HUES64 (cell line): ENCODE measurements at regions not wholly inside any gene's neighbourhood (a gene's known extent, or its start where the extent isn't known, plus 50 kb on each side); places are given as distances from the start of the nearest gene placed in this dataset.
A peak's percentile ranks its signal among the peaks of the same experiment; 100 is the strongest.

Source experiments
- H3K27ac ChIP-seq: 2 replicates; pipeline ENCODE4 v1.7.0; 2013; ENCODE audit warnings: low read depth, low read length, inconsistent platforms
- H3K27me3 ChIP-seq: 2 replicates; pipeline ENCODE4 v1.6.1; 2013; ENCODE audit warnings: mild to moderate bottlenecking, low read length; ENCODE audit not compliant: insufficient read depth
- H3K36me3 ChIP-seq: 2 replicates; pipeline ENCODE4 v1.6.1; 2013; ENCODE audit warnings: mild to moderate bottlenecking, low read length; ENCODE audit not compliant: insufficient read depth
- H3K4me1 ChIP-seq: 2 replicates; pipeline ENCODE4 v1.6.1; 2013; ENCODE audit warnings: mild to moderate bottlenecking, low read length, moderate library complexity; ENCODE audit not compliant: insufficient read depth
- H3K4me3 ChIP-seq: 2 replicates; pipeline ENCODE4 v1.5.1; 2013; ENCODE audit warnings: mild to moderate bottlenecking, low read length, moderate library complexity
- H3K9ac ChIP-seq: 2 replicates; pipeline ENCODE4 v1.6.1; 2013; ENCODE audit warnings: mild to moderate bottlenecking, low read depth, low read length
- H3K9me3 ChIP-seq: 2 replicates; pipeline ENCODE4 v1.6.1; 2013; ENCODE audit warnings: low read depth, low read length; ENCODE audit not compliant: insufficient read depth
- WGBS: fragments of 150-250, 120-280 bp; methylation state at CpG from one replicate; pipeline ENCODE4 v1.1.7; 2013; ENCODE audit warnings: missing lambda C conversion rate; 5-methylcytosine and 5-hydroxymethylcytosine counted together

DNA sequence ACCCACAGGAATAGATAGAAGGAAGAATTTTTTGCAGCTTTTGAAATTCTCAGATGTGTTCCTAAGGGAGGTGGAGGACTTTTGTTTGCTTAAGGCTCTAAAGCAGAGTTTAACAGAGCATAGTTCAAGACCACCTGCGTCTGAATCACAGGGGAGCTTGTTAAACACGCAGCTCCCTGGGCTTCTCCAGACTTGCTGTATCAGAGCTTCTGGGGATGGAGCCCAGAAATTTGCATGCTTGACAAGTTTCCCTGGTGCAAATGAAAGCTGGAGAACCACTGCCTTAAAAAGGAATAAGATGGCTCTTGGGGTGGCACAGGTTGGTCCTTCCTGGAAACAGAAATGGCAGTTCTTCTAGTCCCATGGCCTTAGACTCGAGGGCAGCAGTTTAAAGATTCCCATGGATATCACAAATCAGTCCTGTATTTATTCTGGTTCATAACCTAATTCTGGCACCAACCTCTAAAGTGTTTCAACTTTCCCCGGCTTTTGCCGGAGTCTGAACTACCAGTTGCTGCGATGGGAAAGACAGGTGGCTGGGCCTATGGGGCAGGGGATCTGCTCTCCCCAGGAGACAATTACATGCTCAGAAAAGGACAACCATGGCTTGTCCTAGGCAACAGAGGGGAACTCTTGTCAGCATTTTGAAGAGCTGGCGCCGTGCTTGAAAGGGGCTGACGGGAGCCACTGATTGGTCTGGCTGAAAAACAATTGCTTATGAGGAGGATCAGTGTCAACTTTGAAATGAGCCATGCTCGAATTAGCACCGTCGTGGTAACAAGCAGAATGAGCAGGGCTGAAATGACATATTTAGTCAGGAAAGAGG lies 599.6 kb downstream of the CCDC171 start:
- peaks cover 3% of the 10 kb centered on the region; the same call in 1 of the 2 replicates for H3K4me1 ChIP-seq
- H3K27ac ChIP-seq: no peak overlapping the region
- whole genome bisulfite sequencing: 82% methylated on average over 12 of the region's 12 CpGs
- H3K36me3 ChIP-seq: no peaks in the 10 kb centered on the region
- peaks cover 30% of the 10 kb centered on the region for H3K27me3 ChIP-seq
- no peak overlapping the region for H3K4me3 ChIP-seq
- H3K9ac ChIP-seq: no peak overlapping the region
- H3K9me3 ChIP-seq: no peaks in the 10 kb centered on the region

- no peak overlapping the region for H3K9ac ChIP-seq
- H3K36me3 ChIP-seq: no peaks in the 10 kb centered on the region
- 97% methylated on average over 10 of the region's 11 CpGs for WGBS
- peaks cover 3% of the 10 kb centered on the region; the same call in 1 of the 2 replicates for H3K4me1 ChIP-seq
- no peak overlapping the region for H3K27ac ChIP-seq
- peaks cover 30% of the 10 kb centered on the region for H3K27me3 ChIP-seq
- no peak overlapping the region for H3K4me3 ChIP-seq
- H3K9me3 ChIP-seq: no peaks in the 10 kb centered on the region
Measured at GRCh38 chr9:16153221-16153620, 600.4 kb downstream of the CCDC171 start.

- H3K4me3 ChIP-seq: no peak overlapping the region
- 89% methylated on average over 2 of the region's 2 CpGs for WGBS
Measured at GRCh38 chr9:16153741-16154140, 600.9 kb downstream of the CCDC171 start.

DNA sequence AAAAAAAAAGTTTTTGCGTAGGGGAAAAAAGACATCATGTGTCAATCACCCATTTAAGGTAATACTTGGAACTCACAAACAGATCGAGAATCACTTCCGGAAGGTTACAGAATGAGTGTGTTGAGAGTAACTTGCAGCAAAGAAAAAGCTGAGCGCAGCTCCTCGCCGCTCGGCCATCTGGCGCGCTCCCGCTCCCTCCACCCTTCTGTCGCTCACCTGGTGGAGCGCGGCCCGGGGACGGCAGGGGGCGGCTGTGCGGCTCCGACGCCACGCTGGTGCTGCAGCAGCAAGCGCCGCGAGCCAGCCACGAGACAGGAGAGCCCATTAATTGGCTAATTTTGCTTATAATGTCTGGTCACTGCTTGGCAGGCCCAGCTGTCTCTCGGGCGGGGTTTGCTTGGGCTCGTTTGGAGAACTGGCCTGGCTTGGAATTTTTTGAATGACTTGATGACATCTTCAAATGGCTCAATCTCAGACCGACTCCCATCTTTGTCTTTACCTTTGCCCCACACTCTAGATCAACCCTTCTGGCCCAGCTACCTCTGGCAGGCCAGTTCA lies 601.8 kb downstream of the CCDC171 start:
- Histone ChIP-seq H3K27ac (no peak overlapping the region), H3K4me3 (peak overlapping the region; percentile 41), H3K9me3 (no peaks in the 10 kb centered on the region), H3K36me3 (no peaks in the 10 kb centered on the region), H3K4me1 (peaks cover 3% of the 10 kb centered on the region; the same call in 1 of the 2 replicates), H3K27me3 (peaks cover 30% of the 10 kb centered on the region), H3K9ac (no peak overlapping the region)
- WGBS: 6% methylated on average over 28 of the region's 28 CpGs

More at GRCh38 chr9:16153741-16154140, 600.9 kb downstream of the CCDC171 start:
- Histone ChIP-seq H3K9ac (no peak overlapping the region), H3K27ac (no peak overlapping the region), H3K4me1 (peaks cover 3% of the 10 kb centered on the region; the same call in 1 of the 2 replicates), H3K9me3 (no peaks in the 10 kb centered on the region), H3K36me3 (no peaks in the 10 kb centered on the region), H3K27me3 (peaks cover 30% of the 10 kb centered on the region)

DNA sequence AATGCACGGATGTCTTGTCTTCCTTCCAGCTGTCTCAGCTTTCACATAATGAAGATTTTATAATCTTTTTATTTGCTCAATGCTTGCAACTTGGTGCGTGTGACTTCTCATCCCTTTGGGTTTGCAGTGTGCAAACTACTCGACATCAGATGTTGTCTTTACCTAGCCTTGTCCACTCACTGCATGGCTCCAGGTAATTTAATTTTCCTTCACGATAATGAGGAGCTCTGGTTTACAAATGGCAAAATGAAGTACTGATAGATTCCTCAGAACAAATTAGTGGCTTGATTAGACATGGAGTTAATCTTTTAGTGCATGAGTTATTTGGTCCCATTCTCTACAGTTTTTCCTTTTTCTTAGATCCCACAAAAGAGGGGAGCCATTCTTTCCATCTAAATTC lies 603.0 kb downstream of the CCDC171 start:
- peaks cover 3% of the 10 kb centered on the region; the same call in 1 of the 2 replicates for H3K4me1 ChIP-seq
- H3K9ac ChIP-seq: no peak overlapping the region
- no peak overlapping the region for H3K4me3 ChIP-seq
- peaks cover 30% of the 10 kb centered on the region for H3K27me3 ChIP-seq
- H3K36me3 ChIP-seq: no peaks in the 10 kb centered on the region
- H3K27ac ChIP-seq: no peak overlapping the region
- 95% methylated on average over 4 of the region's 4 CpGs for WGBS
- H3K9me3 ChIP-seq: no peaks in the 10 kb centered on the region

DNA sequence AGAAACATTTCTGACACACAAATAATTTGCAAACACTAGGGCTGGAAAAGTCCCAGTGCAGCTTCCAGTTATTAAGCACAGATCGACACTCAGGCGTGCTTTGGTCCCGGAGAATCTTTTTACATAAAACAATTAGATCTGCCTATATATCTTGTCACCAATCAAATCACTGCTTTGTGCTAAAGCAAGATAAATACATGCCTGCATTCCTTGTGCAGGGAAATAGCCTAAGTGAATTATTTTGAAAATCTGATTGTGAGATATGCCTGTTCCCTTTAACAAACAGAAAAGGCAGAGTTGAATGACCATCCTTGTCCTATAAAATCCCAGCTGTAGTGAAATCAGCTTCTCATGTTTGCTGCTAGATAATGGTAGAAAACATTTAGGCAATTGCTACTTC lies 604.4 kb downstream of the CCDC171 start:
- Histone ChIP-seq H3K36me3 (no peaks in the 10 kb centered on the region), H3K4me3 (no peak overlapping the region)
- 92% methylated on average over 3 of the region's 3 CpGs for WGBS

DNA sequence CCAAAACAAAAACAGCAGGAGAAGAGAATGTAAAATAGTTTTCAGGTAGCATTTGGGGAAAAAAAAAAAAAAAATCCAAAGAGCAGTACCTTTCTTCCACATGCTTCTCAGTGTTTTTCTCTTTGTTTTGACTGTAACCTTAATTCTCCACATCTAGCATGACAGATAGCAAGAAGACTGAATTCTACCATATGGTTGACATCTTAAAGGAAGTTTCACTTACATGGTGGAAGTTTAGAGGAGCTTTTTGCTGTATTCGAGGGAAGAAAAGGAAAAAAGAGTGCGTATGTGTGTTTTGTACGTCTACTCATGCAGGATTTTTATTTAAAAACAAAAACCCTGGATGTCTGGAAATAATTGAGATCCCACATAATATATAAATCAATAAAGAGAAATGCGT lies 604.8 kb downstream of the CCDC171 start:
- H3K36me3 ChIP-seq: no peaks in the 10 kb centered on the region
- H3K27ac ChIP-seq: no peak overlapping the region
- H3K4me1 ChIP-seq: peaks cover 3% of the 10 kb centered on the region; the same call in 1 of the 2 replicates
- H3K27me3 ChIP-seq: peaks cover 30% of the 10 kb centered on the region
- no peak overlapping the region for H3K9ac ChIP-seq
- H3K4me3 ChIP-seq: no peak overlapping the region
- no peaks in the 10 kb centered on the region for H3K9me3 ChIP-seq
- WGBS: 100% methylated on average over 1 of the region's 4 CpGs

More for the DNA sequence above, 604.4 kb downstream of the CCDC171 start:
- Histone ChIP-seq H3K9me3 (no peaks in the 10 kb centered on the region), H3K9ac (no peak overlapping the region), H3K27ac (no peak overlapping the region), H3K27me3 (peaks cover 30% of the 10 kb centered on the region), H3K4me1 (peaks cover 3% of the 10 kb centered on the region; the same call in 1 of the 2 replicates)

- Histone ChIP-seq H3K4me3 (no peak overlapping the region), H3K9me3 (no peaks in the 10 kb centered on the region), H3K9ac (no peak overlapping the region), H3K4me1 (peaks cover 3% of the 10 kb centered on the region; the same call in 1 of the 2 replicates), H3K36me3 (no peaks in the 10 kb centered on the region), H3K27ac (no peak overlapping the region), H3K27me3 (peaks cover 28% of the 10 kb centered on the region)
- WGBS: 90% methylated on average over 9 of the region's 9 CpGs
Measured at GRCh38 chr9:16158093-16158492, 605.2 kb downstream of the CCDC171 start.

- Histone ChIP-seq H3K9me3 (no peaks in the 10 kb centered on the region), H3K27me3 (no peaks in the 10 kb centered on the region), H3K4me3 (no peak overlapping the region), H3K36me3 (no peaks in the 10 kb centered on the region), H3K4me1 (no peaks in the 10 kb centered on the region; the same call in 1 of the 2 replicates), H3K27ac (no peak overlapping the region), H3K9ac (no peak overlapping the region)
- 94% methylated on average over 6 of the region's 6 CpGs for WGBS
Measured at GRCh38 chr9:16161483-16161882, 608.6 kb downstream of the CCDC171 start.

GRCh38 chr9:16170119-16170518 lies 617.3 kb downstream of the CCDC171 start:
- Histone ChIP-seq H3K27me3 (no peaks in the 10 kb centered on the region), H3K4me1 (no peaks in the 10 kb centered on the region), H3K4me3 (no peak overlapping the region), H3K9me3 (no peaks in the 10 kb centered on the region), H3K36me3 (no peaks in the 10 kb centered on the region), H3K9ac (no peak overlapping the region), H3K27ac (no peak overlapping the region)
- 100% methylated on average over 1 of the region's 3 CpGs for WGBS

DNA sequence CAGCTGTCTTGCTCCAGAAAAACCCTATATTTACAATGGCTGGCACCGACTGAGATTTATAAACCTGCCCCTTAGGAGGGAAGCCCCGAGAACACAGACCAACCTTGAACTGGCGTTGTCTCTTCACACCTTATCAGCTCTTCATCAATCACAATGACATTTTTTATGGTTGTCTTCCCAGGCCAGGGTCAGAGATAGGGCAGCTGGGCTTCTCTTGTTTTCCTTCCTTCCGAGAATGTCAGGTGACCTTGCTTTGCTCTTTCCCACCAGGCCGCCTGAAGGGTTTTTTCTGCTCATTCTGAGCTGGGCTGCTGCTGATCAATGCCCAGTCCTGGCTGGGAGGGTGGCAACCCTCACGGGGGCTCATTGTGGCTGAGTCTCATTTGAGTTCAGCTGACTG lies 619.1 kb downstream of the CCDC171 start:
- Histone ChIP-seq H3K4me3 (no peak overlapping the region), H3K4me1 (no peaks in the 10 kb centered on the region), H3K36me3 (no peaks in the 10 kb centered on the region), H3K27me3 (no peaks in the 10 kb centered on the region), H3K9ac (no peak overlapping the region), H3K9me3 (no peaks in the 10 kb centered on the region), H3K27ac (no peak overlapping the region)
- 73% methylated on average over 6 of the region's 6 CpGs for WGBS
